ENCODE measurements at regions not wholly inside any gene's neighbourhood (a gene's known extent, or its start where the extent isn't known, plus 50 kb on each side); places are given as distances from the start of the nearest gene placed in this dataset.
"Not testable (repeated sequence)": the region's sequence is repeated elsewhere in the genome, so short reads cannot be mapped to it uniquely, and the experiment has no call there.

DNA sequence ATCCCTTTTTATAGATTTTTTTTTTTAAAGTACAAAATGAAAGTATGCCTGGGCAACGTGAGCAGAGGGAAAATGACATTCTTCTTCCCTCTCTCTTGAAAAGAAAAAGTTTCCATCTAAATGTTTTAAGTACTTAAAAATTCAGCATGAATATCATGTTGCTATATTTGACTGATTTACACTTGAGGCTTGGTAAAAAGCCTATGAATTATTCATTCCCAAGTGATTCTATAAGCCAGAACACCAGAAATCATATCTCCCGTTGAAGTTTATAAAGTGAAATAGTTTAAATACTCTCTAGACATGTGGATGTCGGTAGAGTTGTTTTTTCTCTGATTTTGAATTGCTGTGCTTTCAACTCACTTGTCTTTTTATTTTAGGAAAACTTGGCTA, 276.2 kb upstream of the RARB start:
- H3K4me3 ChIP-seq, result no peak overlapping the region
- peak overlapping the region in 3 of 21 experiments; percentile 16 to 52 (median 51) for H3K27ac ChIP-seq

DNA sequence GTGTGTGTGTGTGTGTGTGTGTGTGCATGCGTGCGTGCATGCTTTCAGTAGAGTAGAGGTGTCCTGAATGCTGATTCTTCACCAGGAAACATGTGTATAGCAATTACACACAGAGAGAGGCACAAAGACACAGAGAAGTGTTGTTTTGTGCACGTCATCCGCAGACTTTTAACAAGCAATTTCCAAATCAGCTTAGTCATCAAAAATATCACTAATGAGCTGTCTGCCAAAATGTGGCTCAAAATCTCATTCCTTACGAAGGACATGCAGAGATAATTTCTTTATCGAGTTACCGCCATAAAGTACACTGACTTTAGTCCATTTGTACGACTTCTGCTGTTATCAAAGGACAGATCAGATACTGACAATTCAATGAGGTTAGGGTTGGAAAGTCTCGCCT, 274.9 kb upstream of the RARB start:
- no peak overlapping the region for H3K4me3 ChIP-seq
- H3K27ac ChIP-seq, result no peak overlapping the region

DNA sequence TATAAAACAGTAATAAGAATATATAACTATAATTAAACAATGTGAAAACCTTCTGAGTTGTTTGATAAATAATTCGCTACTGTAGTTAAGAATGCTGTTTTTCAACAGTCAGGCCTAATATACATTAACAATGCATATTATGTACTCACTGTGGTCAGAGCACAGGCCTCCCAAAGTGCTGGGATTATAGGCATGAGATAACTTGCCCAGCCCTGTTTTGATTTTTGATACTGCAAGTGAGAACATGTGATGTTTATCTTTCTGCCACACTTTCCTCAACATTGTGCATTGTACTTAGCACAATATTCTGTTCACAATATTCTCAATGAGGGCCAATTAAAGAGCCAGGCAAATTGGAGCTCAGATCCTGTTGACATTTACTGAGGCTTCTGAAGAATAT, 274.5 kb upstream of the RARB start:
- no peak overlapping the region for H3K4me3 ChIP-seq
- H3K27ac ChIP-seq, result no peak overlapping the region

DNA sequence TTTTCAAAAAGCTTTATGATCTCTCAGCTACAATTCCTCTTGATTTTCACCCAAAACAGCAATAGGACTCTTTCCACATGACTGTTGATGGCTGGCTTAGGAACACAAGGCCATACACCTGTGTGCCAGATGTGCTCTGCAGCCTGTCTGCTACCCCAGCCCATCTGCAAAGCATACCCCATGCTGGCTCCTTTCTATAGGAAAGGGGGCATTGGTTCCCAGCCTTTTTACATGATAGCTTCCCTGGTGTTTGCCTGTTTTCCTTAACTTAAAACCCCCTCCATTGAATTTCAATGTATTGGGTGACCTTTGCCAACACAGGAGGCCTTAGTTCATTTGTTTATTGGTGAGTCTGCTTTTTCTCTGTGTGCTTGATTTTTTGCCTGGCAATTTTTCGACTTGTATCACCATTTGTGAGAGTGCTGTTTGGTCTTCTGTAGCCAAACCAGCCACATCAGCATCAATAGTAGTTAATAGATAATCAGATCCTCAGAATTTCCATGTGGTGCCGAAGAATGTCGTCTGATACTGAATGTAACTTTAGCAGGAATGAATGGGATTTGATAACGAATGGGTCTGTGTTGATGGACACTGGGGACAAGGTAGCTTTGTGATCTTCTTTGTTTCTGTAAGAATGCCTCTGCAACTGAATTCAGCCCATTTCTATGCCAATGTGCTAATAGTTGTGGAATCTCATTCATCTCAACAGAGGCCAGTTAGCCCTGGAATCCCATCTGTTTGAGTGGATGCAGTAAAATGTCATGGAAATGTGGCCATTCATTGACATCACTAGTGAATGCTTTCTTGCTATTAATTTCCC, 272.2 kb upstream of the RARB start:
- no peak overlapping the region for H3K27ac ChIP-seq
- H3K4me3 ChIP-seq, result no peak overlapping the region

DNA sequence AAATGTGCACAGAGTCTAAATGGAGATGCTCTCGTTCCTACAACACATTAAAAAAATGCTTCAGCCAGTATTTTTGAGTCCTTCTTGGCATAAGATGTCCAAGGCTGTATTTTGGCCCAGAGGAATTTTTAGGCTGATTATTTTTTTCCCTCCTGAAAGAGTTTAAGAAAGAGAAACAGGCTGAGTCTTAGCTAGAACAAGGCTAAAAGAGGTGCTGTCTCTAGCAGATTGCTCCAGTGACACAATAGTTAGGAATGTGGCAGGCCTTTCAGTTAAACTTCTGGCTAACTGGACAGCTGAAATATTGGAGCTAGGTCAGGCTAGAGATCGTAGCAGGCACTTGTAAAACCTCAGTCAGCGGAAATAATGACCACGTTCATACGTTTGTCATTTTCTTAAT, 271.4 kb upstream of the RARB start:
- Histone ChIP-seq H3K27ac (no peak overlapping the region), H3K4me3 (no peak overlapping the region)

DNA sequence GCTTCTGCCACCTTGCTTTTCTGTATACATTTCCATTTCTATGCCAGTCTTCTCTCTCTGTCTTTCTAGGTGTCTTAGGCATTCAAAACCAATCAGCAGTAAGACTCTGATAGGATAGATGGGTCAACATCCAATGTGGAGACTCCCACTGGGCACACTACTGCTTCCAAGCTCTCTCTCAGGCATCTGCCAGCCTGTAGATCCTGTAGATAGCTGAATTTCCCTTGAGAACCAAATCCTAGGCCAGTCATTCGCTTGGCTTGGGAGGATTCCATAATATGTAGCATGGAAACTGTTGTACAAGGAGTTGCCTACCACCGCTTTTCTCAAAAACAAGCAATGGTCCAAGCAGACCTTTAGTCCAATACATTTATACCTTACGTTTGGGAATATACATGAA, 262.8 kb upstream of the RARB start:
- H3K27ac ChIP-seq, result no peak overlapping the region
- H3K4me3 ChIP-seq, result no peak overlapping the region

DNA sequence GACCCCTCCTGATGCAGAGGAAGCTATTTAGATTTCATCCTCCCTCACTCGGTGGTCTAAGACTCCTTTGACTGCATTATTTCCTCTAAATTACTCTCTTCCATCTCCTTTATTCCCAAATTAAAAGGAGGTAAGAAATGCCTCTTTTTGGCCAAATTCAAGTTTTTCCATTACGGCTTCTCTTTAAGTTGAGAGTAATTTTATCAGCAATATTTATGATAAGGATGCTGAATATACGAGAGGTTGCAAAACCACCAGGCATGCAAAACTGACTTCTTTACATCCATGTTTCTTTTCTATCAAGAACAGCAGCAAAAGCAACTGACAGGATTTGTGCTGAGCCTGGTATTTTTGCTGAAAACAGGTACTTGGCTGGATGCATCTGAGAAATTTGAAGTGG, 262.0 kb upstream of the RARB start:
- no peak overlapping the region for H3K27ac ChIP-seq
- no peak overlapping the region for H3K4me3 ChIP-seq

DNA sequence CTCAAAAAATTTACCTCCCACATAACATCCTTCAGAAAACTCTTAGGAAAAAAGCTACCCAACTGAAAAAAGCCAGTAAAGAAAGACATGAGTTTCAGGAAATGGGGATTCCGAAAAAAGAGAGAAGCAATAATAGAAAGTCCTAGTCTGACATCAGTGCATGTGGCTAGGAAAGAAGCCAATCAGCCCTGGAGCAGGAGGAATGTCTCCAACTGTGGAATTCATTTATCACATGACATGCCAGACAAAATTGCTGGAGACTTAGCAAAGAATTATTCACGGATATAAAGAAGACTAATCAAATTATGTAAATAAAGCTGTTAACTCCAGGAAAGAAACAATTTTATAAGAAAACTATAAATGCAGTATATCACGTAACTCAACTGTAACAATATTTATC, 258.9 kb upstream of the RARB start:
- H3K4me3 ChIP-seq, result no peak overlapping the region
- no peak overlapping the region for H3K27ac ChIP-seq

DNA sequence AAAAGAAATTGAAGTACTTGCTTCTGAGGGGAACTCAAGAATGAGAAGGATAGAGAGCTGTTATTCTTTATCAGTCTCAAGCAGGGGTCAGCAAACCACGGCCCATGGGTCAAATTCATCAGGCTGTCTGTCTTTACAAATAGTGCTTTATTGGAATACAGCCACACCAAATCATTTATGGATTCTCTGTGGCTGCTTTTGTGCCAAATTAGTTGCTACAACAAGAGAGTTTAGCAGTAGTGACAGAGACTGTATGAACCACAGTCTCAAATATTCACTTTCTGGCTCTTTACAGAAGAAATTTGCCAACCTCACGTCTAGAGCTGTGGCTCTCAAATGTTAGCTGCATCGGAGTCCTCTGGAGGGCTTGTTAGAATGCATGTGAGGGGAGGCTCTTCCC, 258.0 kb upstream of the RARB start:
- Histone ChIP-seq H3K4me3 (no peak overlapping the region), H3K27ac (no peak overlapping the region)

DNA sequence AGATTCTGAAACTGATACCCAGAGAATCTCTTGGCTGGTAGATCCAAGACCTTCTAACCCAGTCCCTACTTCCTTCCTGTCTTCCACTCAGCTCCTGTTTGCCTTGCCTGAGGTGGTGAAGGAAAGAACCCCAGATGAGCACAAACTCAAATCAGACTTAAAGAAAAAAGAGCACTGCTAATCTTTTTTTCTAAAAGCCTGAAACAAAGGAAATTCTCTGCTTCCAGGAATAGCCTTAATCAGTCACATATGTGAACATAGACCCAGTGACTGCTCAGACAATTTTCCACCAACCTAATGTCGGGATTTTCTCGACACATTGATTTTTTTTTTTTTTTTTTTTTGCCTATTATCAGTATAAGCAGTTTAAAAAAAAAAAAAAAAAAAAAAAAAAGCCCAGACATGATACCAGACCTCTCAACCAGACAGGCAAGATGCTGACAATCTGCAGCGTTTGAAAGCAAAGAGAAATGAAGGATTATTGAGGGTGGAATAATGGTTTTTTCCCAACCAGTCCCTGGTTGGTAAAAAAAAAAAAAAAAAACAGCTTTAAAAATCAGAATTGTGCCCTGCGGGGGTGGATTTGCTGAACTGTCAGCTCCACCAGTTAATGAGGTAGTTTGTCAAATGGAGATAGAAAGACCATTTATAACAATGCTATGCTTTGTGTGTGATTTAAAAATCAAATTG, 256.8 kb upstream of the RARB start:
- Histone ChIP-seq H3K4me3 (no peak overlapping the region), H3K27ac (no peak overlapping the region)

DNA sequence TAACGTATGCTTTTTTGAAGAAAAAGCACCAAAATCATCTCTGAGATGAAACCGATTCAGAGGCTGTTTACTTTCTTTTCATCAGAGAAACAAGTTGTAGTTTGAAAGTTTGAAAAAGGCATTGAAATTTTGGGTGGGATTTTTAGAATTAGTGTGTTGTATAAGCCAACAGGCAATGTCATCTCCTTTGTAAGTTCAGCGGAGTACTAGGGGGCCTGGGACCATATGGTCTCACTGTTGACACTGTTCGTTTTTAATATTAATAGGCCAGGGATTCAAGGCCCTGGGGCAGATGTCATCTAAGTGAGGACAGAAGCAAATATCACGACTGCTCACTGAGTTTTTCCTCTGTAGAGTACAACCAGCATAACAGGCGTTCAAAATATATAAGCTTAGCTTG, 256.2 kb upstream of the RARB start:
- H3K4me3 ChIP-seq, result no peak overlapping the region
- H3K27ac ChIP-seq, result no peak overlapping the region

DNA sequence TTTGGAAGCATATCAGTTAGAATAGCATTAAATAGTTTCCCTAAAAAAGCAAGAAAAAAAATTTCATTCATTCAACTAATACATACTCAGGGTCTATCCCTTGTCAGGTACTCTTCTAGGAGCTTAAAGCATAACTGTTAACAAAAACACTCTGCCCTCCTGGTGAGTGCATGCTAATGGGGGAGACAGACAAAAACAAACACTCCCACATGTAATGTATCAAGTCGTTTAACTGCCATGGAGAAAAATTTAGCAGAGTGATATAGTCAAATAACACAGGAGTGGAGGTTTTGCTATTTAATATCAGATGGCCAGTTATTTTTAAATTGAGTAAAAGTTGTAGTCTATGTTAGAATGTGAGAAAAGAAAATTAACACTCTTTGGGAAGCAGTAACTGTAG, 254.5 kb upstream of the RARB start:
- Histone ChIP-seq H3K4me3 (no peak overlapping the region), H3K27ac (no peak overlapping the region)

DNA sequence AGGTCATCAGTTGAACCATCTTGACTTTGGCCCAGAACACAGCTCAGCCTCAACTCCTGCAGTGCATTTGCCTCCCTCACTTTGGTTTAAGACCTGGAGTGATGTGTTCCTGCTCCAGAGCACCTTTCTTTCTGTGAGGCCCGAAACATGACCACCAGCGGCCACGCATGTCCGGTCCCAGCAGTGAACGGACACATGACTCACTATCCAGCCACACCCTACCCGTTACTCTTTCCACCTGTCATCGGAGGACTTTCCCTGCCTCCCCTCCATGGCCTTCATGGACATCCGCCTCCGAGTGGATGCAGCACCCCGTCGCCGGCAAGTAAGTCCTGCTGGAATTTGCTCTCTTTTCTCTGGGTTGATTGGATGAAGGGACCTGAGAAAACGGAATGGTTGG, 253.8 kb upstream of the RARB start:
- H3K27ac ChIP-seq, result no peak overlapping the region
- no peak overlapping the region for H3K4me3 ChIP-seq

DNA sequence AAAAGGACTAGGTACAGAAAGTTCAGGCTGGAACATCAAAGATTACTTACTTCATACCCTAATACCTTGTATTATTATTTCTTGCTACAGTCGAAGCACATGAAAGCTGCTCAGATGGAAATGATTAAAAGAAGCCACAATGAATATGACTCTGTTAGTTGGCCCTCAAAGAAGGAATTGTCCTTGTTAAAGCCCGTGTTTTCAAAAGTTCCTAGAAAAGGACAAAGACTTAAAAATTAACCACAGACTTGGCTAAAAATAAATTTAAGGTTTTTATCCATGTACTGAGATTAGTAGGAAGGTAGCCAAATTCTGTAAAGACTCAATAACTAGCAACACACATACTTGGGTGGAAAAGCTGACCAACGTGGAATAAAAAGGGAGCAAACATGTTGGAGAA, 251.0 kb upstream of the RARB start:
- Histone ChIP-seq H3K4me3 (no peak overlapping the region), H3K27ac (no peak overlapping the region)

DNA sequence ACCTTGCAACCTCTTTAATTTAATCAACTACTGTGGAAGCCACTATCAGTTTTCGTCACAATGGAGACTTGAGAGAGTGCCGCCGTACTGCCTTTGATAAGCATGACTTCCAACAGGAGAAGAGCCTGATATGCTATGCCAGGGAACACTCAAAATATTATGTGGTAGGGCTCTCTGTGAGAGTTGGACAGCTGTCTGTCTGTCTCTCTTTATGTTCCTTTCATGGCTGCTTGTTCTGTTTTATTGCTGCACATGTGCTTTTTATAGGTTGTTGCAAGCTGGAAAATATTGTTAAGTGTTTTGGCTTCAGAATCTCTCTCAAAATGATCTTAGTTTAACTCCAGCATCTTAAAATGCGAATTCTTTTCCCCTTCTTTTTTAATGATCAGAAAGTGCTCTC, 249.4 kb upstream of the RARB start:
- Histone ChIP-seq H3K4me3 (no peak overlapping the region), H3K27ac (no peak overlapping the region)

DNA sequence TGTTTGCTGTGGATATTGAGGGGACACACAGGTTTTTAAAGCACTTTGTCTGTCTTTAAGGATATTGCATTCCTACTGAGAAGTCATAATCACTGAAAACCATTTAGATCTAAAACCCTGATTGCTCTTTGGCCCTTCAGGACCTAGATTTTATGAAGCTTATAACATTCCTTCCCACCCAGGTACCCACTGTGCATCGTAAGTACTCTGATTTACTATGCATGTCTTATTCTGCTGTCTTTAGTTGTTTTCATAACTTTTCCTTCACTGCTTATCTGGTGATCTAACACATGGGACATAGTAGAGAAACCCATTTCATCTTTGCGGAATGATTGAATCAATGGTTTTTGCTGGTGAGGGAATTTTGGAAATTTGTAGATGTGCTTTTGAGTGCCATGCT, 247.0 kb upstream of the RARB start:
- Histone ChIP-seq H3K27ac (no peak overlapping the region), H3K4me3 (no peak overlapping the region)

DNA sequence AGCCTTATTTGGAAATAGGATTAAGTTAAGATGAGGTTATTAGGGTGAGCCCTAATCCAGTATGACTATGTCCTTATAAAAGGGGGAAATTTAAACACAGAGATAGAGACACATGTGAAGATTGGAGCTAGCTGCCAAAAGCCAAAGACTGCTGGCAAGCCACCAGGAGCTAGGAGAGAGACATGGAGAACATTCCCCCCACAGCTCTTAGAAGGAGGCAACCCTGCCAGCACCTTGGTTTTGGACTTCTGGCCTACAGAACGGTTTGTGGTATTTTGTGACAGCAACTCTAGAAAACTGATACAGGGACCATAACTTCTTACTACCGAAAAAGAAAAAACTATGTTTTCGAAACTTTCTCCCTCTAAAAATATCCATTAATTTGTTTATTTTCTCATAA, 245.3 kb upstream of the RARB start:
- Histone ChIP-seq H3K4me3 (no peak overlapping the region), H3K27ac (no peak overlapping the region)

DNA sequence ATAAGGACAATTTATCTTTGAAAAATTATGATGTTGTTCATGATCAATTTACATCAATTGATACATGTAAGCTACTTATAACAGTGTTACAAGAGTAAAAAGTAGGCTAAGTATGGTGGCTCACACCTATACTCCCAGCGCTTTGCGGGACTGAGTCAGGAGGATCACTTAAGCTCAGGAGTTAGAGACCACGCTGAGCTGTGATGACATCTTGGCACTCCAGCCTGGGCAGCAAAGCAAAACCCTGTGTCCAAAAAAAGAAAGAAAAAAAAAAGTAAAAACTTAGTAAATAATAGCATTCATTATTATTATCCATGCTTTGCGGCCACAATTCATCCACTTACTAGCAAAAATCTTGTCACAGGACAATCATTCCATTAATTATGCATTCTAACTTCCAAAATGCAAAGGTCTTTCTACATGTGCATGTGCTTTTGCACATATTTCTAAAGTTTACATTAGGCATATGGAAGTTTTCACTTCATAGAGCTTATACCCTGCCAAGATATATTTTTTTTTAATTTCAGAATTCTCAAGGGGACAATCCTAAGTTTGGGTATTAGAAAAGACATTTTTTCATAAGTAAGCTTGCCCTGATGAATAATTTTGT, 243.3 kb upstream of the RARB start:
- no peak overlapping the region for H3K4me3 ChIP-seq
- no peak overlapping the region for H3K27ac ChIP-seq

DNA sequence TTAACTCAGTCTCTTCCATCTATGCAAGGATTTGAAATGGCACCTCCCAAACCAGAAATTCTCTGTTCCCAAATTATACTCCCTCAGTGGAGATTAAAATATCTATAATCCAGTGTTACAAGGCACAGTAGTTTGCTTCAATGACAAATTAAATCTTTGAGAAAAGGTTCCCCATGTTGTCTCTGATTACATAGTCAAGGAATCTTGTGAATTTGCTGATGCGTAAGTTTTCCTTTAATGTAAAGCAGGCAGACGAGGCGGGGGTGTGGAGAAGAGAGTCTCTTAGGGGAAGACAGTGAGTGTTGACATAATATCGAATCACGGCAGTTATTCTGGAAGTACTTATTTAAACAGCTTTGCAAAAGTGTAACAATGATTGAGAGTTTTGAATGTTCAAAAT, 236.4 kb upstream of the RARB start:
- Histone ChIP-seq H3K27ac (no peak overlapping the region), H3K4me3 (no peak overlapping the region)

DNA sequence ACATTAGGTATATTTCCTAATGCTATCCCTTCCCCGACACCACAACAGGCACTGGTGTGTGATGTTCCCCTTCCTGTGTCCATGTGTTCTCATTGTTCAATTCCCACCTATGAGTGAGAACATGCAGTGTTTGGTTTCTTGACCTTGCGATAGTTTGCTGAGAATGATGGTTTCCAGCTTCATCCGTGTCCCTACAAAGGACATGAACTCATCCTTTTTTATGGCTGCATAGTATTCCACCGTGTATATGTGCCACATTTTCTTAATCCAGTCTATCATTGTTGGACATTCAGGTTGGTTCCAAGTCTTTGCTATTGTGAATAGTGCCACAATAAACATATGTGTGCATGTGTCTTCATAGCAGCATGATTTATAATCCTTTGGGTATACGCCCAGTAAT, 228.5 kb upstream of the RARB start:
- not testable (repeated sequence) for H3K4me3 ChIP-seq, H3K27ac ChIP-seq

DNA sequence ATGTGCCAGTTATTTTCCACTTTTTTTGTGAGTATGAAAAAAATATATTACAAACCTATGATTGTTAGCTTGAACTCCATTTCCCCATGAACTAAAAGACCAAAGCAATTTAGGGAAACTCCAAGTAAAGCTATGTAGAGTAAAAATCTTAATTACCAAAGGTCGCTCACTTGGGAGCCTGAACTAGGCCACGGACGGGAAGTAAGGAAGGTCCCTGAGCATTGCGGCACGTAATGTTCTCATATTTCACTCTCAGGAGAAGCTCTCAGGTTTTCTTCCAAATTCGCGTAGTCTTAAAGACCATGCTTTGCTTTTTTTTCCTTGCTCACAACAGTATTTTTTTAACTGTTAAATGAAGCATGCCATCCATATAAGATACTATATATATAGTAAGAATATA, 215.3 kb upstream of the RARB start:
- Histone ChIP-seq H3K27ac (no peak overlapping the region), H3K4me3 (no peak overlapping the region)
